GM12878 (cell line): ENCODE measurements at regions not wholly inside any gene's neighbourhood (a gene's known extent, or its start where the extent isn't known, plus 50 kb on each side); places are given as distances from the start of the nearest gene placed in this dataset.

Experiments
- BHLHE40 ChIP-seq, 2 experiments: fragments of 450-650 bp in 1 of 2; IDR thresholded peaks; 2 replicates each; pipeline ENCODE4 v1.6.1; 2011 to 2017; ENCODE audit warnings: low read depth in 2 of 2, borderline replicate concordance in 1 of 2, improper control_type of control experiment in 1 of 2, low read length in 1 of 2, mild to moderate bottlenecking in 1 of 2
- EZH2 ChIP-seq: IDR thresholded peaks from 2 replicates; pipeline ENCODE4 v1.6.1; 2012; ENCODE audit warnings: low read depth, mild to moderate bottlenecking, control low read depth, inconsistent platforms, low read length, borderline replicate concordance; ENCODE audit not compliant: control insufficient read depth
- FOXM1 ChIP-seq: IDR thresholded peaks from 2 replicates; pipeline ENCODE4 v1.6.1; 2012; ENCODE audit warnings: low read depth, mild to moderate bottlenecking, inconsistent platforms, low read length, moderate library complexity
- IRF4 ChIP-seq: IDR thresholded peaks from 2 replicates; pipeline ENCODE4 v1.6.1; 2011; ENCODE audit warnings: low read depth, low read length
- JUNB ChIP-seq: IDR thresholded peaks from 2 replicates; pipeline ENCODE4 v1.6.1; 2016; ENCODE audit warnings: antibody characterized with exemption, mild to moderate bottlenecking
- POLR2A ChIP-seq: IDR thresholded peaks from 2 replicates; pipeline ENCODE4 v1.6.1; 2011; ENCODE audit warnings: low read depth, mild to moderate bottlenecking, low read length
- SIX5 ChIP-seq: IDR thresholded peaks from 2 replicates; pipeline ENCODE4 v1.6.1; 2011; ENCODE audit warnings: mild to moderate bottlenecking, low read depth, low read length, moderate library complexity; ENCODE audit not compliant: severe bottlenecking
- ZBTB4 ChIP-seq: fragments of 450-650 bp; formaldehyde crosslinking; IDR thresholded peaks from 2 replicates; pipeline ENCODE4 v1.4.0; 2022; ENCODE audit warnings: mild to moderate bottlenecking, moderate library complexity
- ZNF274 ChIP-seq: IDR thresholded peaks from one replicate; pipeline ENCODE4 v1.8.0; 2011; ENCODE audit not compliant: insufficient read length, insufficient read depth
- TF ChIP-seq, protein P1 (sequence below), 3 experiments: IDR thresholded peaks in 2 of 3; conservative IDR thresholded peaks in 1 of 3; 2 replicates each; pipeline ENCODE4 v1.5.1; 2011; ENCODE audit warnings: low read depth in 3 of 3, low read length in 3 of 3, mild to moderate bottlenecking in 3 of 3, control low read depth in 2 of 3, moderate library complexity in 2 of 3, inconsistent platforms in 1 of 3, mixed read lengths in 1 of 3; ENCODE audit not compliant: control insufficient read depth in 2 of 3, insufficient read depth in 1 of 3; ENCODE audit errors: extremely low read depth in 1 of 3
- TF ChIP-seq, protein P2 (sequence below): fragments of 450-650 bp; formaldehyde crosslinking; IDR thresholded peaks from 2 replicates; pipeline ENCODE4 v1.4.0; 2020; ENCODE audit warnings: mild to moderate bottlenecking, moderate library complexity
- TF ChIP-seq, protein P3 (sequence below): IDR thresholded peaks from 2 replicates; pipeline ENCODE4 v1.6.1; 2012; ENCODE audit warnings: low read length, inconsistent platforms
- TF ChIP-seq, protein P4 (sequence below): IDR thresholded peaks from 2 replicates; pipeline ENCODE4 v1.6.1; 2012; ENCODE audit warnings: low read depth, low read length, improper control_type of control experiment

GRCh38 chr22:49499433-49500075 is 328.1 kb downstream of the BRD1 start:
- TF ChIP-seq, protein P1, sequence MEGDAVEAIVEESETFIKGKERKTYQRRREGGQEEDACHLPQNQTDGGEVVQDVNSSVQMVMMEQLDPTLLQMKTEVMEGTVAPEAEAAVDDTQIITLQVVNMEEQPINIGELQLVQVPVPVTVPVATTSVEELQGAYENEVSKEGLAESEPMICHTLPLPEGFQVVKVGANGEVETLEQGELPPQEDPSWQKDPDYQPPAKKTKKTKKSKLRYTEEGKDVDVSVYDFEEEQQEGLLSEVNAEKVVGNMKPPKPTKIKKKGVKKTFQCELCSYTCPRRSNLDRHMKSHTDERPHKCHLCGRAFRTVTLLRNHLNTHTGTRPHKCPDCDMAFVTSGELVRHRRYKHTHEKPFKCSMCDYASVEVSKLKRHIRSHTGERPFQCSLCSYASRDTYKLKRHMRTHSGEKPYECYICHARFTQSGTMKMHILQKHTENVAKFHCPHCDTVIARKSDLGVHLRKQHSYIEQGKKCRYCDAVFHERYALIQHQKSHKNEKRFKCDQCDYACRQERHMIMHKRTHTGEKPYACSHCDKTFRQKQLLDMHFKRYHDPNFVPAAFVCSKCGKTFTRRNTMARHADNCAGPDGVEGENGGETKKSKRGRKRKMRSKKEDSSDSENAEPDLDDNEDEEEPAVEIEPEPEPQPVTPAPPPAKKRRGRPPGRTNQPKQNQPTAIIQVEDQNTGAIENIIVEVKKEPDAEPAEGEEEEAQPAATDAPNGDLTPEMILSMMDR (IDR thresholded peaks at IDR 0.05 in 2 of 3, conservative IDR thresholded peaks at IDR 0.05 in 1 of 3; ENCODE audit: control insufficient read depth in 2 of 3, extremely low read depth in 1 of 3, insufficient read depth in 1 of 3, low read depth in 3 of 3, low read length in 3 of 3) = no peak
- TF ChIP-seq POLR2A = no peak
- TF ChIP-seq SIX5 = no peak
- no peak for TF ChIP-seq EZH2
- TF ChIP-seq FOXM1 = no peak
- TF ChIP-seq BHLHE40 (IDR thresholded peaks at IDR 0.05; ENCODE audit: borderline replicate concordance in 1 of 2, low read depth in 2 of 2, low read length in 1 of 2) = no peak
- no peak for TF ChIP-seq ZBTB4 (CRISPR knock-in tag)
- no peak for TF ChIP-seq ZNF274
- TF ChIP-seq, protein P2, sequence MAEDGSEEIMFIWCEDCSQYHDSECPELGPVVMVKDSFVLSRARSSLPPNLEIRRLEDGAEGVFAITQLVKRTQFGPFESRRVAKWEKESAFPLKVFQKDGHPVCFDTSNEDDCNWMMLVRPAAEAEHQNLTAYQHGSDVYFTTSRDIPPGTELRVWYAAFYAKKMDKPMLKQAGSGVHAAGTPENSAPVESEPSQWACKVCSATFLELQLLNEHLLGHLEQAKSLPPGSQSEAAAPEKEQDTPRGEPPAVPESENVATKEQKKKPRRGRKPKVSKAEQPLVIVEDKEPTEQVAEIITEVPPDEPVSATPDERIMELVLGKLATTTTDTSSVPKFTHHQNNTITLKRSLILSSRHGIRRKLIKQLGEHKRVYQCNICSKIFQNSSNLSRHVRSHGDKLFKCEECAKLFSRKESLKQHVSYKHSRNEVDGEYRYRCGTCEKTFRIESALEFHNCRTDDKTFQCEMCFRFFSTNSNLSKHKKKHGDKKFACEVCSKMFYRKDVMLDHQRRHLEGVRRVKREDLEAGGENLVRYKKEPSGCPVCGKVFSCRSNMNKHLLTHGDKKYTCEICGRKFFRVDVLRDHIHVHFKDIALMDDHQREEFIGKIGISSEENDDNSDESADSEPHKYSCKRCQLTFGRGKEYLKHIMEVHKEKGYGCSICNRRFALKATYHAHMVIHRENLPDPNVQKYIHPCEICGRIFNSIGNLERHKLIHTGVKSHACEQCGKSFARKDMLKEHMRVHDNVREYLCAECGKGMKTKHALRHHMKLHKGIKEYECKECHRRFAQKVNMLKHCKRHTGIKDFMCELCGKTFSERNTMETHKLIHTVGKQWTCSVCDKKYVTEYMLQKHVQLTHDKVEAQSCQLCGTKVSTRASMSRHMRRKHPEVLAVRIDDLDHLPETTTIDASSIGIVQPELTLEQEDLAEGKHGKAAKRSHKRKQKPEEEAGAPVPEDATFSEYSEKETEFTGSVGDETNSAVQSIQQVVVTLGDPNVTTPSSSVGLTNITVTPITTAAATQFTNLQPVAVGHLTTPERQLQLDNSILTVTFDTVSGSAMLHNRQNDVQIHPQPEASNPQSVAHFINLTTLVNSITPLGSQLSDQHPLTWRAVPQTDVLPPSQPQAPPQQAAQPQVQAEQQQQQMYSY (CRISPR knock-in tag) = no peak
- no peak for TF ChIP-seq JUNB
- no peak for TF ChIP-seq IRF4
- TF ChIP-seq, protein P3, sequence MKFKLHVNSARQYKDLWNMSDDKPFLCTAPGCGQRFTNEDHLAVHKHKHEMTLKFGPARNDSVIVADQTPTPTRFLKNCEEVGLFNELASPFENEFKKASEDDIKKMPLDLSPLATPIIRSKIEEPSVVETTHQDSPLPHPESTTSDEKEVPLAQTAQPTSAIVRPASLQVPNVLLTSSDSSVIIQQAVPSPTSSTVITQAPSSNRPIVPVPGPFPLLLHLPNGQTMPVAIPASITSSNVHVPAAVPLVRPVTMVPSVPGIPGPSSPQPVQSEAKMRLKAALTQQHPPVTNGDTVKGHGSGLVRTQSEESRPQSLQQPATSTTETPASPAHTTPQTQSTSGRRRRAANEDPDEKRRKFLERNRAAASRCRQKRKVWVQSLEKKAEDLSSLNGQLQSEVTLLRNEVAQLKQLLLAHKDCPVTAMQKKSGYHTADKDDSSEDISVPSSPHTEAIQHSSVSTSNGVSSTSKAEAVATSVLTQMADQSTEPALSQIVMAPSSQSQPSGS = no peak
- TF ChIP-seq, protein P4, sequence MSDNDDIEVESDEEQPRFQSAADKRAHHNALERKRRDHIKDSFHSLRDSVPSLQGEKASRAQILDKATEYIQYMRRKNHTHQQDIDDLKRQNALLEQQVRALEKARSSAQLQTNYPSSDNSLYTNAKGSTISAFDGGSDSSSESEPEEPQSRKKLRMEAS = no peak
